ENCODE measurements at regions not wholly inside any gene's neighbourhood (a gene's known extent, or its start where the extent isn't known, plus 50 kb on each side); places are given as distances from the start of the nearest gene placed in this dataset.

- TF ChIP-seq CTCF (IDR thresholded peaks at IDR 0.05) (no peak), POLR2A (IDR thresholded peaks at IDR 0.05) (no peak)
Observed at GRCh38 chr2:64391940-64392339, 62.0 kb upstream of the LGALSL start.

Measured in gastroesophageal sphincter (tissue), 3 donors.